ENCODE measurements at regions not wholly inside any gene's neighbourhood (a gene's known extent, or its start where the extent isn't known, plus 50 kb on each side); places are given as distances from the start of the nearest gene placed in this dataset.
"Not testable (repeated sequence)": the region's sequence is repeated elsewhere in the genome, so short reads cannot be mapped to it uniquely, and the experiment has no call there.

DNA sequence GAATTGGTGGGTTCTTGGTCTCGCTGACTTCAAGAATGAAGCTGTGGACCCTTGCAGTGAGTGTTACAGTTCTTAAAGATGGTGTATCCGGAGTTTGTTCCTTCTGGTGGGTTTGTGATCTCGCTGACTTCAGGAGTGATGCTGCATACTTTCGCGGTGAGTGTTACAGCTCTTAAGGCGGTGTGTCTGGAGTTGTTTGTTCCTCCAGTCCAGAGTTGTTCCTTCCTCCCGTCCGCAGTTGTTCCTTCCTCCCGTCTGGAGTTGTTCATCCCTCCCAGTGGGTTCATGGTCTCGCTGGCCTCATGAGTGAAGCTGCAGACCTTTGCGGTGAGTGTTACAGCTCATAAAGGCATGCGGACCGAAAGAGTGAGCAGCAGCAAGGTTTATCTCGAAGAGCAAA, 159.6 kb upstream of the ADAMTSL1 start:
- no peaks in the 10 kb centered on the region for H3K27me3 ChIP-seq (ENCODE audit: low read depth)
- no peaks in the 10 kb centered on the region for H3K4me1 ChIP-seq
- no peaks in the 10 kb centered on the region for H3K9me3 ChIP-seq
- intact Hi-C loops (cut with DNase I), result no loop called here
- H3K36me3 ChIP-seq, result no peaks in the 10 kb centered on the region
- no peak overlapping the region for H3K27ac ChIP-seq
- ATAC-seq (no peak), DNase-seq (no peak)
- TF ChIP-seq, protein P1, sequence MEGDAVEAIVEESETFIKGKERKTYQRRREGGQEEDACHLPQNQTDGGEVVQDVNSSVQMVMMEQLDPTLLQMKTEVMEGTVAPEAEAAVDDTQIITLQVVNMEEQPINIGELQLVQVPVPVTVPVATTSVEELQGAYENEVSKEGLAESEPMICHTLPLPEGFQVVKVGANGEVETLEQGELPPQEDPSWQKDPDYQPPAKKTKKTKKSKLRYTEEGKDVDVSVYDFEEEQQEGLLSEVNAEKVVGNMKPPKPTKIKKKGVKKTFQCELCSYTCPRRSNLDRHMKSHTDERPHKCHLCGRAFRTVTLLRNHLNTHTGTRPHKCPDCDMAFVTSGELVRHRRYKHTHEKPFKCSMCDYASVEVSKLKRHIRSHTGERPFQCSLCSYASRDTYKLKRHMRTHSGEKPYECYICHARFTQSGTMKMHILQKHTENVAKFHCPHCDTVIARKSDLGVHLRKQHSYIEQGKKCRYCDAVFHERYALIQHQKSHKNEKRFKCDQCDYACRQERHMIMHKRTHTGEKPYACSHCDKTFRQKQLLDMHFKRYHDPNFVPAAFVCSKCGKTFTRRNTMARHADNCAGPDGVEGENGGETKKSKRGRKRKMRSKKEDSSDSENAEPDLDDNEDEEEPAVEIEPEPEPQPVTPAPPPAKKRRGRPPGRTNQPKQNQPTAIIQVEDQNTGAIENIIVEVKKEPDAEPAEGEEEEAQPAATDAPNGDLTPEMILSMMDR (IDR thresholded peaks at IDR 0.05), result no peak
- H3K4me3 ChIP-seq, result no peak overlapping the region

DNA sequence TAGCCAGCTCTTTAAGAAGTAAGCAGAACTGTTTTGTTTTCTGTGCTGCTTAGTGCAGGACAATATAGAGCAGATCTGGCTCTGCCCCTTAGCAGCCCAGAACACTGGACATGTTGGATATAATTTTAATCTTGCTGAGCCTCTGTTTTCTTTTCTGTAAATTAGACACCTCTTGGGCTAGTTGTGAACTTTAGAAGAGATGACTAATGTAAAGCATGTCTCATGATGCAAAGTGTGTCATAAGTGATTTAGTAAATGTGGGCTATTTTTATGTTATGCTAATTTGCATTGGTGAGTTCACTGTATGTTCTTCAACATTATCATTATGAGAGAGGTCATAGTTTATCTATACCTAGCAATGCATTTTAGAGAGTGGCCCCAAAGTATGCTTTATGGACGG, 156.1 kb upstream of the ADAMTSL1 start:
- Histone ChIP-seq H3K27me3 (ENCODE audit: low read depth) (no peaks in the 10 kb centered on the region), H3K9me3 (no peaks in the 10 kb centered on the region), H3K27ac (no peak overlapping the region), H3K36me3 (no peaks in the 10 kb centered on the region), H3K4me1 (no peaks in the 10 kb centered on the region), H3K4me3 (no peak overlapping the region)
- TF ChIP-seq, protein P1 (IDR thresholded peaks at IDR 0.05), result no peak
- DNase-seq (no peak), ATAC-seq (no peak)
- intact Hi-C loops (cut with DNase I), result no loop called here

DNA sequence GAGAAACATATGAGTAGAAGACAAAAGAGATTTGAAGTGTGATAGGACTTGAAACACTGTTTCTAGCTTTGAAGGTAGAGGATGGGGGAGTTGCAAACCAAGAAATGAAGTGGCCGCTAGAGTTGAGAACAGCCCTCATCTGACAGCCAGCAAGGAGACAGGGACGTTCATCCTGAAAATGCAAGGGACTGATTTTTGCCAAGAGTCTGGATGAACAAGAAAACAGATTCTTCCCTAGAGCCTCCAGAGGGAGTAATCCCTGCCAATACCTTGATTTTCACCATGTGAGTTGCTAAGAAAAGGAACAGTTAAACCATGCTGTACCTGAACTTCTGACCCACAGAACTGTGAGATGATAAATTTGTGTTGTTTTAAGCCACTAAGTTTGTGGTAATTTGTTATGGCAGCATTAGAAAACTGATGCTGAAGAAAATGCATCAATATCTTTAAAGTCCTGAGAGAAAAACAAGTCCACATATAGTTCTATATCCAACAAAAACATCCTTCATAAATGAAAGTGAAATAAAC, 154.0 kb upstream of the ADAMTSL1 start:
- Histone ChIP-seq H3K27ac (no peak overlapping the region), H3K4me1 (no peaks in the 10 kb centered on the region), H3K36me3 (no peaks in the 10 kb centered on the region), H3K9me3 (no peaks in the 10 kb centered on the region), H3K4me3 (no peak overlapping the region), H3K27me3 (ENCODE audit: low read depth) (no peaks in the 10 kb centered on the region)
- intact Hi-C loops (cut with DNase I), result no loop called here
- TF ChIP-seq, protein P1 (IDR thresholded peaks at IDR 0.05), result no peak
- ATAC-seq (no peak), DNase-seq (no peak)

DNA sequence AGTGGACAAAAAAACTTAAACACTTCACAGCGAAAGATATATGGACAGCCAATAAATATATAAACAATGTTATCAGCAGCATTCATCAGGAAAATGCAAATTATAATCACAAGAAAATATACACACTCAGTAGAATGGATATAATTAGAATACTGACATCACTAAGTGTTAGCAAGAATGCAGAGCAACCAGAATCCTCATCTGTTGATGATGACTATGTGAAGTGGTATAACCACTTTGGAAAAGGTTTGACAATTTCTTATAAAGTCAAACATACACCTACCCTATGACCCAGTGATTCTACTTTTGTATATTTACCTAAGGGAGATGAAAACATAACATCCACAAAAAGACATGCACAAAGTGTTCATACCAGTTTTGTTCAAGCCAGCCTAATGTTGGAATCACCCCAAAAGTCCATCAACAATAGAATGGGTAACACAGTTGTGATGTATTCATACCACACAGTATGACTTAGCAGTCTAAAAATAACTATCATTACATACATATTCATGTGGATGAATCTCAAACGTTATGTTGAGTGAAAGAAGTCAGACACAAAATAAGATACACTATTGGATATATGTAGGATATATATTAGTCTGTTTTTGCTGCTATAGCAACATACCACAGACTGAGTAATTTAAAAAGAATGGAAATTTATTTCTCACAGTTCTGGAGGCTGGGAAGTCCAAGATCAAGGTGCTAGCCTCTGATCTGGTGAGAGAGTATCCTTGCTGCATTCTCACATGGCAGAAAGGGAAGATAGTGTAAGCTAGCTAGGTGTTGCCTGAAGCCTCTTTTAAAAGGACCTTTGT, 148.8 kb upstream of the ADAMTSL1 start:
- TF ChIP-seq, protein P1 (IDR thresholded peaks at IDR 0.05), result no peak
- Histone ChIP-seq H3K4me1 (no peaks in the 10 kb centered on the region), H3K27ac (no peak overlapping the region), H3K36me3 (no peaks in the 10 kb centered on the region), H3K9me3 (no peaks in the 10 kb centered on the region), H3K27me3 (ENCODE audit: low read depth) (no peaks in the 10 kb centered on the region), H3K4me3 (no peak overlapping the region)
- intact Hi-C loops (cut with DNase I), result no loop called here
- ATAC-seq, result no peak
- DNase-seq, result no peak

DNA sequence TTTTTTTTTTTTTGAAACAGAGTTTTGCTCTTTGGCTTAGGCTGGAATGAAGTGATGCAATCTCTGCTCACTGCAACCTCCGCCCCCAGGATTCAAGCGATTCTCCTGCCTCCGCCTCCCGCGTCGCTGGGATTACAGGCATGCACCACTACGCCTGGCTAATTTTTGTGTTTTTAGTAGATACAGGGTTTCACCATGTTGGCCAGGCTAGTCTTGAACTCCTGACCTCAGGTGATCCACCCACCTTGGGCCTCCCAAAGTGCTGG, 148.3 kb upstream of the ADAMTSL1 start:
- ATAC-seq; H3K36me3 ChIP-seq; H3K4me3 ChIP-seq; H3K4me1 ChIP-seq; DNase-seq; H3K9me3 ChIP-seq; H3K27ac ChIP-seq; intact Hi-C loops (cut with DNase I); H3K27me3 ChIP-seq (ENCODE audit: low read depth): not testable (repeated sequence)

DNA sequence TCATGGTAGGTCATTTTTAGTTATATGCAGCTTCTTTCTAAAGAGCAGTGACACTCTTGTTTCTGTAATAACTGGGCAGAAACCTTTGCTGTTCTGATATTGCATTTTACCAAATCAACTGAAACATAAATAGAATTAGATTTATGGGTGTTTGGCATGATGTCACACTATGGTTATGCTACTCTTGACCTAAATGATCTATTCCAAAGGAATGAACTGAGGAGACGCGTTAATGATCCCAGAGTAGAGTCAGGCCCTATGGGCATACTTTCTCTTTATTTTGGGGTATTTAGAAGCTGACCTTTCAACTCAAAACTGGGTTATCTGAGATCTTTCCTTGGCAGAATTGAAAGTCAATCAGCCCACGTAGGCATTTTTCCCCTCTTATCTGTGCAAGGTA, 146.8 kb upstream of the ADAMTSL1 start:
- Histone ChIP-seq H3K27ac (no peak overlapping the region), H3K4me1 (no peaks in the 10 kb centered on the region), H3K9me3 (no peaks in the 10 kb centered on the region), H3K4me3 (no peak overlapping the region), H3K36me3 (no peaks in the 10 kb centered on the region), H3K27me3 (ENCODE audit: low read depth) (no peaks in the 10 kb centered on the region)
- no peak for ATAC-seq
- TF ChIP-seq, protein P1 (IDR thresholded peaks at IDR 0.05), result no peak
- intact Hi-C loops (cut with DNase I), result no loop called here
- no peak for DNase-seq
